ENCODE measurements at regions not wholly inside any gene's neighbourhood (a gene's known extent, or its start where the extent isn't known, plus 50 kb on each side); places are given as distances from the start of the nearest gene placed in this dataset.

DNA sequence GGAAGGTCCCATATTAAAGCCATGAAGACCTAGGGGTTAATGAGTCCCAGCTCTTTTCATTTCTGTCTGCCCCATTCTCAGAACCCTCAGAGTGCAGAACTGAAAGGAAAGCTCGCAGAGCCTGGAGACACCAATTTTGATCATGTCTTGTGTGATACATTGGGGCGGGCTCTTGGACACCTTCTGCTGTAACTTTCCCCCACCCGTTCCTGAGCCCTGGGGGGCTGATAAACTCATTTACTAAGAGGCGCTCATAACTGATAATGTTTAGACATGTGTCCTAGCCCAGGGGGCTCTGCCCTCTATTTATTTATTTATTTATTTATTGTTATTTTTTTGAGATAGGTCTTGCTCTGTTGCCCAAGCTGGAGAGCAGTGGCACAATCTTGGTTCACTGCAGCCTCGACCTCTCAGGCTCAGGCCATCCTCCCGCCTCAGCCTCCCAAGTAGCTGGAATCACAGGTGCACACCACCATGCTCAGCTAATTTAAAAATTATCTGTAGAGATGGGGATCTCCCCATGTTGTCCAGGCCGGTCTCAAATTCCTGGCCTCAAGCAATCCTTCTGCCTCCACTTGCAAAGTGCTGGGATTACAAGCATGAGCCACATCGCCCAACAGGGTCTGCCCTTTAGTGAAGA lies 72.4 kb upstream of the HAAO start:
- intact Hi-C loops (cut with micrococcal nuclease; ENCODE audit: unreplicated experiment) (no loop called here), in situ Hi-C loops (cut with HindIII; ENCODE audit: low pct_unique_long_range_greater_than_20kb, low sequenced_read_pairs) (no loop called here)
- Histone ChIP-seq H3K27ac (ENCODE audit: low read length) (no peak overlapping the region), H3K4me1 (ENCODE audit: control insufficient read depth, insufficient read depth, low read length) (no peaks in the 10 kb centered on the region), H3K4me3 (ENCODE audit: low read depth in 2 of 2, low read length in 2 of 2) (no peak overlapping the region), H3K27me3 (ENCODE audit: control insufficient read depth, insufficient read depth, low read length) (no peaks in the 10 kb centered on the region), H3K36me3 (ENCODE audit: control insufficient read depth, insufficient read depth, low read length) (no peaks in the 10 kb centered on the region), H3K9me3 (ENCODE audit: control insufficient read depth, insufficient read depth, low read depth, low read length) (peaks cover 3% of the 10 kb centered on the region; the same call in 1 of the 2 replicates)
- TF ChIP-seq TCF7L2 (IDR thresholded peaks at IDR 0.05; ENCODE audit: low read depth, low read length) (no peak), SIN3A (IDR thresholded peaks at IDR 0.05; ENCODE audit: borderline replicate concordance, insufficient read depth, low read depth, low read length) (no peak), POLR2AphosphoS5 (IDR thresholded peaks at IDR 0.05; ENCODE audit: low read depth, low read length) (no peak)
- TF ChIP-seq, protein P1, sequence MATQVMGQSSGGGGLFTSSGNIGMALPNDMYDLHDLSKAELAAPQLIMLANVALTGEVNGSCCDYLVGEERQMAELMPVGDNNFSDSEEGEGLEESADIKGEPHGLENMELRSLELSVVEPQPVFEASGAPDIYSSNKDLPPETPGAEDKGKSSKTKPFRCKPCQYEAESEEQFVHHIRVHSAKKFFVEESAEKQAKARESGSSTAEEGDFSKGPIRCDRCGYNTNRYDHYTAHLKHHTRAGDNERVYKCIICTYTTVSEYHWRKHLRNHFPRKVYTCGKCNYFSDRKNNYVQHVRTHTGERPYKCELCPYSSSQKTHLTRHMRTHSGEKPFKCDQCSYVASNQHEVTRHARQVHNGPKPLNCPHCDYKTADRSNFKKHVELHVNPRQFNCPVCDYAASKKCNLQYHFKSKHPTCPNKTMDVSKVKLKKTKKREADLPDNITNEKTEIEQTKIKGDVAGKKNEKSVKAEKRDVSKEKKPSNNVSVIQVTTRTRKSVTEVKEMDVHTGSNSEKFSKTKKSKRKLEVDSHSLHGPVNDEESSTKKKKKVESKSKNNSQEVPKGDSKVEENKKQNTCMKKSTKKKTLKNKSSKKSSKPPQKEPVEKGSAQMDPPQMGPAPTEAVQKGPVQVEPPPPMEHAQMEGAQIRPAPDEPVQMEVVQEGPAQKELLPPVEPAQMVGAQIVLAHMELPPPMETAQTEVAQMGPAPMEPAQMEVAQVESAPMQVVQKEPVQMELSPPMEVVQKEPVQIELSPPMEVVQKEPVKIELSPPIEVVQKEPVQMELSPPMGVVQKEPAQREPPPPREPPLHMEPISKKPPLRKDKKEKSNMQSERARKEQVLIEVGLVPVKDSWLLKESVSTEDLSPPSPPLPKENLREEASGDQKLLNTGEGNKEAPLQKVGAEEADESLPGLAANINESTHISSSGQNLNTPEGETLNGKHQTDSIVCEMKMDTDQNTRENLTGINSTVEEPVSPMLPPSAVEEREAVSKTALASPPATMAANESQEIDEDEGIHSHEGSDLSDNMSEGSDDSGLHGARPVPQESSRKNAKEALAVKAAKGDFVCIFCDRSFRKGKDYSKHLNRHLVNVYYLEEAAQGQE (IDR thresholded peaks at IDR 0.05; ENCODE audit: insufficient read depth in 1 of 2, low read depth in 2 of 2, low read length in 1 of 2): no peak
- TF ChIP-seq, protein P2, sequence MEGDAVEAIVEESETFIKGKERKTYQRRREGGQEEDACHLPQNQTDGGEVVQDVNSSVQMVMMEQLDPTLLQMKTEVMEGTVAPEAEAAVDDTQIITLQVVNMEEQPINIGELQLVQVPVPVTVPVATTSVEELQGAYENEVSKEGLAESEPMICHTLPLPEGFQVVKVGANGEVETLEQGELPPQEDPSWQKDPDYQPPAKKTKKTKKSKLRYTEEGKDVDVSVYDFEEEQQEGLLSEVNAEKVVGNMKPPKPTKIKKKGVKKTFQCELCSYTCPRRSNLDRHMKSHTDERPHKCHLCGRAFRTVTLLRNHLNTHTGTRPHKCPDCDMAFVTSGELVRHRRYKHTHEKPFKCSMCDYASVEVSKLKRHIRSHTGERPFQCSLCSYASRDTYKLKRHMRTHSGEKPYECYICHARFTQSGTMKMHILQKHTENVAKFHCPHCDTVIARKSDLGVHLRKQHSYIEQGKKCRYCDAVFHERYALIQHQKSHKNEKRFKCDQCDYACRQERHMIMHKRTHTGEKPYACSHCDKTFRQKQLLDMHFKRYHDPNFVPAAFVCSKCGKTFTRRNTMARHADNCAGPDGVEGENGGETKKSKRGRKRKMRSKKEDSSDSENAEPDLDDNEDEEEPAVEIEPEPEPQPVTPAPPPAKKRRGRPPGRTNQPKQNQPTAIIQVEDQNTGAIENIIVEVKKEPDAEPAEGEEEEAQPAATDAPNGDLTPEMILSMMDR (IDR thresholded peaks at IDR 0.05): no peak
- BruUV-seq (replicated peaks): no TSS peak
- ATAC-seq: no peak
- ChIA-PET POLR2A (no interaction called here), CTCF (no interaction called here)
- no peak for DNase-seq (ENCODE audit: low read depth, low spot score)

DNA sequence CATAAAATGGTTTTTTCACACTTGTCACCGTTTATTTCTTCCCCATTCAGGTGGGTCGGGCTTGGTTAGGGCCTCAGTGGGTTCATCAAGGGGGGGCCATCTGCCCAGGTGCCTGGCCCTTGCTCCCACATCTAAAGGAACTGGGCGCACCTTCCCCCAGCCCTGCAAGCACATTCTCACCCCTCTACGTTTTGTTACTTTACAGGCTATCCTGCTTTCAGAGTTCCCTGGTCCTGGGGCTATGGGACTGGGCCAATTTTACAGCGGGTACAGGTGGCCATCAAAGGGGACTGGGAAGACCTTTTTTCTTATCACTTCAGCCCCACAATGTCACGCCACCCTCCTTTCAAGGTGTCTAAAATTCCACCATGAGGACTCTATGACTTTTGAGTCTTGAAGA lies 71.8 kb upstream of the HAAO start:
- DNase-seq (ENCODE audit: low read depth, low spot score) (no peak), ATAC-seq (no peak)
- no TSS peak for BruUV-seq (replicated peaks)
- no peak overlapping the region for H3K4me3 ChIP-seq (ENCODE audit: low read depth in 2 of 2, low read length in 2 of 2)
- POLR2A ChIA-PET: interaction anchor here (0.6 kb wide), 1 partner anchor 358 kb away, joined by 3 read pairs; no protein-coding TSS in a partner anchor
- no peaks in the 10 kb centered on the region for H3K4me1 ChIP-seq (ENCODE audit: control insufficient read depth, insufficient read depth, low read length)
- H3K9me3 ChIP-seq (ENCODE audit: control insufficient read depth, insufficient read depth, low read depth, low read length): peaks cover 3% of the 10 kb centered on the region; the same call in 1 of the 2 replicates
- CTCF ChIA-PET: no interaction called here
- no peaks in the 10 kb centered on the region for H3K27me3 ChIP-seq (ENCODE audit: control insufficient read depth, insufficient read depth, low read length)
- H3K27ac ChIP-seq (ENCODE audit: low read length): no peak overlapping the region
- intact Hi-C loops (cut with micrococcal nuclease; ENCODE audit: unreplicated experiment): no loop called here
- in situ Hi-C loops (cut with HindIII; ENCODE audit: low pct_unique_long_range_greater_than_20kb, low sequenced_read_pairs): no loop called here
- TF ChIP-seq, protein P2 (IDR thresholded peaks at IDR 0.05): no peak
- no peak for TF ChIP-seq POLR2AphosphoS5 (IDR thresholded peaks at IDR 0.05; ENCODE audit: low read depth, low read length)
- TF ChIP-seq SIN3A (IDR thresholded peaks at IDR 0.05; ENCODE audit: borderline replicate concordance, insufficient read depth, low read depth, low read length): no peak
- TF ChIP-seq, protein P1 (IDR thresholded peaks at IDR 0.05; ENCODE audit: insufficient read depth in 1 of 2, low read depth in 2 of 2, low read length in 1 of 2): no peak
- no peak for TF ChIP-seq TCF7L2 (IDR thresholded peaks at IDR 0.05; ENCODE audit: low read depth, low read length)
- no peaks in the 10 kb centered on the region for H3K36me3 ChIP-seq (ENCODE audit: control insufficient read depth, insufficient read depth, low read length)

All from Panc1 (cell line).